ENCODE measurements at regions not wholly inside any gene's neighbourhood (a gene's known extent, or its start where the extent isn't known, plus 50 kb on each side); places are given as distances from the start of the nearest gene placed in this dataset.

DNA sequence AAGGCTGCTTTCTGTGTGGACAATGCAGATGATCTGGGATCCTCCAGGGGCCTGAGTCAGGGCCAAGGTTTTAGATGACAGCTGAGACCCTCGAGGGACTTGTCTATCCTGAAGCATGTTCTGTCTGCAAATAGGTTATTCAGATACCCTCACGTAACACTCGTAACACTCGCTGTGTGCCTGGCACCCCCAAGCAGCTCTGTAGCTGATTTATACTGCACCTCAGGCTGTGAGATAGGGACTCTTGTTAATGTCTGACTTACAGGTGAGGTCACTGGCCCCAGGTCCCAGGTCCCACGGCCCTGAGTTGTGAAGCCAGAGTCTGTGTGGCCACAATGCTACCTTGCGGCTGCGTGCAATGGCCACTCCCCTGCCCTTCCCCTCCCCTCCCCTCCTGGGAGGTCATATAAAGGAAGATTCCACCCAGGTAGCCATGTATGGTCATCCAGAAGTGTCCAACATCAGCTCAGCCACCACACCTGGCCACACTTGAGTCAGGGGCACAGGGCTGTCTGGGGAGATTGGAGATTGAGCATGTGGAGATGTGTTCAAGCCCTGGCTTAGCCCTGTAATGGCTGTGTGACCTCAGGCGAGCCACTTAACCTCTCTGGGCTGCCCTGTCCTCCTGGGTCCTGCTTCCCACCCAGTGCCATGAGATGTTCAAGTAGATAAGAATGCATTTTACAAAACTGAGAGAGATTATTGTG lies 687.7 kb downstream of the MATN1 start:
- DNase-seq (ENCODE audit: extremely low read depth, low read depth), result no peak

DNA sequence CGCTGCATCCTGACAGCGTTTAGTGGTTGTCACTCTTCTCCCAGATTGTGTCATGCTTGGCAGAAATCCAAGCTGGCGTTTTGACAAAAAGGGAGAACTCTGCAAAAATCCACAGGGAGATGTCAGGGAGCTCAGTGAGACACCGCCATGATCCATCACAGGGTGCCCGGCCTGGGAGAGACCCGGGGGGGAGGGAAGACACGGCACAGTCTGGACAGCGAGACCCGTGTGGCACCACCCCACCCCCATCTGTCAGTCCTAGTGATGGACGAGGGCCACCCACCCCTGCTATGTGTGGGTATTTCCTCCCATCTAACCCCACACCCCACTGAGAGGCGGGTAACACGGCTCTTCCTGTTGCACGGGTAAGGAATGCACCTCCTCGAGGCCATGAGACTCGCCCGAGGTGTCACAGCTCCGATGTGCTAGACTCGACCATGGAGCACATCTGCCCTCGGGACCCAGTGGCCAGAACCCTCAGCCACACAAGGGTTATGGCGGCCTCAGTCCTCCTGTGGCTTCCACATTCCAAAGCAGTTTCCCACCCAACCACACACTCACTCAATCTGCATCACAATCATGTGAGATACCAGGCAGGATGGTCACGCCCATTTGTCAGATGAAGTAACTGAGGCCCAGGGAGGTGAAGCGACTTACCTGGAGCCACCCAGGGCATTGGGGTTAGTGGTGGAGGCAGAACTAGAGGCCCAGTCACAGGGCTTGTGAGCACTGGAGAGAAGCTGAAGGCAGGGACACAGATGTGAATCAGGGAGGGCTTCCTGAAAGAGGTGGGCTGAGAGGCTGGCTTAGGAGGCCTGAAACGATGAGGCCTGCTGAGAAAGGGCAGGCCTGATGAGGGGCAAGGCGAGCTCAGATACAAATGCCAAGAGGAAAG lies 688.5 kb downstream of the MATN1 start:
- no peak for DNase-seq (ENCODE audit: extremely low read depth, low read depth)

DNA sequence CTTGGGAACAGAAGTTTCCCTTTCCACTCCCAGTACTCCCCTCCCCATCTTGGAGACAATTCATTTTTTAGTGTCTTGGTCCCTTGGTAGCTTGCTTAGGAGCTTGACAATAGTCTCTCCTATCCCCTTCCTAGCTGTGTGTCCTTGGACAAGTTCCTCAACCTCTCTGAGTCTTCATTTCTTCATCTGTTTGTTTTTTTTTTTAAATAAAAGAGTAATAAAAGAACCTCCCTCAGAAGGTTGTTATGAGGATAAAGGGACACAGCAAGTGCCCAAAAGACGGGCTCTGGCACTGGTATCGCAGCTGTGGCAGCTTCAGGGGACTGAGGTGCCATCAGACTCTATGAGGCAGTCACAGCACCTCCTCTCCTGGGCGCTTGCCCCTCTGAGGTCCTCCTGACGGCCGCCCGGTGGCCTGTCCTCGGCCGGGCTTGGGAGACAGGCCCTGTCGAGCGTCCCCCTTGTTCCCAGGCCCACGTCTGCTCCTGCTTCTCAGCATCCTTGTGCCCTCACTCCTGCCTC lies 689.2 kb downstream of the MATN1 start:
- DNase-seq (ENCODE audit: extremely low read depth, low read depth), result no peak

DNA sequence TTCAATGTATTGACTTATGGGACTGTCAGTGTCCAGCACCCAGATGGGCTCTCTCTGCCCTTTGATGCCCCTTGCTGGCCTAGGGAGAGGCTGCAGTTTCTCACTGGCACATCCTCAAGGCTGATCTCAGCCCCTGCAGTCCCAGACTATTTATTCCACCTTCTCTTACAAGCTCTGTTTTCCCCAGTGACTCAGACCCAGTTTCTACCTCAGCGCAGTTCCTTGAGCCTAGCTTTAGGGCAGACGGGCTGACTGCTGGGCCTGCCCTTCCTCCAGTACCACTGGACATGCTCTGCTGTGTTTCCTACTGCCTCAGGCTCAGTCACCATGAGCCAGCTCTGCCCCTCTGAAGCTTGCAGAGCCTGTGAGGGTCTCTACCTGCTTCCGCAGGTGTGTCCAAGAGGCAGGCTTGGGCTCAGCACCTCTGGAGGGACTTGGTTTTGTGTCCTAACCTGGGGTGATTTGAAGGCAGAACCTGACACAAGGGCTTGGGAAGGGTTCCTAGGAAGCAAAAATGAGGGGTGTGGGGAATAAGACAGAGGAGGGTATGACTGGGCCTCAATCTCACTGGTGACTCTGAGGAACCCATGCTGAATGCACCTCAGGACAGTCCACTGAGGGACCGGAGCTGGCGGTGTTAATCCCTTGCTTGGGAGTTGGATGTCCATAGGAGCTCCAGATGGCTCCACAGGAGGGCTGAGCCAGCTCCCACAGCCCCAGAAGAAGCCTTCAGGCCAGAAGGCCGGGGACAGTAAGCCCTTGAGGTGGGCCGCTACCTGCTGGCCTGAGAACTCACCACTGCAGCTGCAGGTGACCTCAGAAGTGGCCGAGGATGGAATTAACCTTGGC lies 689.9 kb downstream of the MATN1 start:
- DNase-seq (ENCODE audit: extremely low read depth, low read depth), result no peak

DNA sequence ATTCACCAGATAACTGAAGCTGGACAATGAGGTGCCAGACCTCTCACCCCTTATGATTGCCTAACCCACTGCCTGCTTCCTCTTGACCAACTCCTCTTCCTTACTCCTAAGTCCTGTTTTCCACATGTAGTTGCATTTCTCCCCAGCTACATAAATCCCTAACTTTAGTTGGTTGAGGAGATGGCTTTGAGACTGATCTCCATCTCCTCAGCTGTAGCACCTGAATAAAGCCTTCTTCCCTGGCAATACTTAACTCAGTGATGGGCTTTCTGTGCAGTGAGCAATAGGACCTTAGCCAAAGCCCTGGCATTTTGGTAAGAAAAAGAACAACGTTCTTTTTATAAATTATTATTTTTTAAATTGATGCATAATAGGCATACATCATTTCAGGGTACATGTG lies 691.1 kb downstream of the MATN1 start:
- DNase-seq (ENCODE audit: extremely low read depth, low read depth), result no peak

DNA sequence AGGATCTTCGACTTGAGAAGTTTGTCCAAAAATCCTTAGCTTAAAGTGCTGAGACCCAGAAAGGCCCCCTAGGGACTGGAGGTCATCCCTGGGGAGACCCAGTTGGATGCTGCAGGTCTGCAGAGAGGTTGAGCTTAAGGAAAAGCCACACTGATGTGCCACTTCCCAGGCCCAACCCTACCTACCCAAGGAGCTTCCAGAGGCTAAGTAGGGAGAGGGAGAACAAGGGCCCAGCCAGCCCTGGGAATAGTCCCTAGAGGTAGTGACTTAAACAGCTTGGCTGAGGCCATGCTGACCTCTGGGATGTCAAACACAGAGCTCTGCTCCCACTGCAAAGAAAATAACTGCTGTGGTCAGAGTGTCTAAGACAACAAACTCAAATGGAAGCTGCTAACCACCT lies 693.7 kb downstream of the MATN1 start:
- no peak for DNase-seq (ENCODE audit: extremely low read depth, low read depth)

DNA sequence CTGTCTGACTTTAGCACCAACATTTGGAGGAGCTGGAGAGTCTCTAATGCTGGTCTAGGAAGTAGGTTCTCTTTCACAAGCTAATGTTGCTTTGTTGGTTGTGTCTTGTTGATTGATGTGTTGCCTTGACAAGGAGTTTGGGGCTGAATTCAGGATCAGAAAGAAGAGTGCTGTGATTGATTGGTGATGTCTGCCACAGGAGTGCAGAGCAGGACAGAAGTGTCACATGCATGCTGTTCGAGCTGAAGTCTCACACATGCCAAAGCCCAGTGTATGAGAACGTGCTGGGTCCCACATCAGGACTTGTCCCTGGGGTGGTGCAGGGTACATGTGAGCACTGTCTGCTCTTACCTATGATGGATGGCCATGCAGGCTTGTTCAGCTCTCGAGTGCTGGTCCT lies 694.4 kb downstream of the MATN1 start:
- DNase-seq (ENCODE audit: extremely low read depth, low read depth), result no peak

DNA sequence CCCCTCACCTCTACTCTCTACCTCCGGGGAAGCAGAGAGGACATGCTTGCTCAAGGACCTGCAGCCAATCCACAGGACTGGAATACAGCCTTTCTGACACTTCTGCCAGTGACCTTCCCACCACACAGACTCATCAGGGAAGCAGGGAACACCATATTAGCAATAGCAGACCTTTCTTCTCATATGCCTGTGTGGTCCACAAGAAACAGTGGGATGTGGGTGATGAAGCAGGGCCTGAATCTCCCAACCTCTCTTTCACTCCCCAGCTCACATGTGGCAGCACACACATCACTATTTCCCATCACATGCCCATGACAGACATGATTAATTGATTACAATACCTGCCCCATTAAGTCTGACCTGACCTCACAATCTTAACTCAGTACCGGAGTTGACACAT lies 695.1 kb downstream of the MATN1 start:
- DNase-seq (ENCODE audit: extremely low read depth, low read depth), result no peak

DNA sequence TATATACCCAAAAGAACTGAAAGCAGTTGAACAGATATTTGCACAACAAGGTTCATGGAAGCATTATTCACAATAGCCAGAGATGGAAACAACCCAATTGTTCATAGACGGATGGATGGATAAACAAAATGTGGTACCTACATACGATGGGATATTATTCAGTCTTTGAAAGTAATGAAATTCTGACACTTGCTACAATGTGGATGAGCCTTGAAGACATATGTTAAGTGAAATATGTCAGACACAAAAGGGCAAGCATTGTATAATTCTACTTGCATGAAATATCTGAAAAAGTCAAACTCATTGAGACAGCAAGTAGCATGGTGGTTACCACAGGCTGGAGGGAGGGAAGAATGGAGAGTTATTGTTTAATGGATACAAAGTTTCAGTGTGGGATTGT lies 696.1 kb downstream of the MATN1 start:
- DNase-seq (ENCODE audit: extremely low read depth, low read depth), result no peak

DNA sequence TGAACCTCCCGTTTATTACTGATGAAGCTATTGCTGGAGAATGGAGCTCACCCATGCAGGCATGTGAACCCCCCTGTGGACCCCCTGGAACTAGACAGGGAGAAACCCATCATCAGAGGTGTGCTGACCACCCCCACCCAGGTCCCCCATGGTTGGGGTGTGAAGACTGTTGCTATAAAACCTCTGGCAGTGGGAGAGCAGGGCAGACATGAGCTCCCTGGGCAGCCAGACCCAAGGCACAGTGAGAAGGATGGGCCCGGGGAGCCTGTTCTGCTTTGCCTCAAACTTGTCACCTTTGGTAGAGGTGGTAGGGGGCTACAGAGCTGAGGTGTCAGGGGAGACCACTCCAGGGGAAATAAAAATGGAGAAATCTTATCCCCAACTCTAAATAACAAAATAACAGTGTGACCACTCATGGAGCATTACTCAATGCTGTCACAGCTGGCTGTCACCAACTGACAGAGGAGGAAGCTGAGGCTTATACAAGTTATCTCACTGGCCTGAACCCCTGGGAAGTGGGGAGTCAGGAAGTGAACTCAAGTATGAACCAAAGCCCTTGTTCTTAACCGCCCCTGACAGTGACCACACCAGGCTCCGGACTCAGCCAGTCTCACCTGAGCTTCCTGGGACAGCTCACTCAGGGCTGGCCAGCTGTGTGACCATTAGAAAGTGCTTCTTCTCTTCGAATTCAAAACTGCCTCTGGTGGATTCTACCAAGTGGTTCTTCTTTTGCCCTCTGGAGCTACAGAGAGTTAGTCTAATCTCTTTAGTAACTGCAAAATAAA lies 698.8 kb downstream of the MATN1 start:
- no peak for DNase-seq (ENCODE audit: extremely low read depth, low read depth)

DNA sequence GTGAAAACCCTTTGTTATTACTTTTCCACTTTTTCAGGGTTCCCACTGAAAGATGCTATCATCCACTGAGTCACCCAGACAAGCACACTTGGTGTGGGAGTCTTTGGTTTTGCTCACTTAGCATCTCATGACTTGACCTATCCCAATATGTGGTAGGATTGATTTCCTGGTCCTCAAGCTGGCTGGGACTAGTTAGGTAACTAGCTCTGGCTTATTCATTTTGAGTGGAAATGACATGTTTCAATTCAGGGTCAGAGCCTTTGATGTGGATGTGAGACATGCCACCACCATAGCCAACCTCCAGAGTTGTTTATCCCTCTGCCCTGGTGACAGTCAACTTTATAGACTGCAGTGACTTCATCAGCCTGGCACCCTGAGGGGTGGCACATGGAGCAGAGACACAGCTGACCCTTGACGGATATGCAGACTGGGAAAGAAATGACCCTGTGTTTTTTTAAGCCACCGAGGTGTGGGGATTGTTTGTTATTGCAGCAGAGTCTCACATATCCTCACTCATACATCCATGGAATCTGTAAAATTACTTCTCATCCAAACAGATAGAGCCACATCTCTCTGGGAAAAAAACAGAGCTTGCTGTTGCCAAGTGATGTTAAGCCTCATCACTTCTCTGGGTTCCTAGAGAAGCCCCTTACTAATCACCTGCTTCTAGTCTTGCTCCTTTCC lies 699.9 kb downstream of the MATN1 start:
- no peak for DNase-seq (ENCODE audit: extremely low read depth, low read depth)

DNA sequence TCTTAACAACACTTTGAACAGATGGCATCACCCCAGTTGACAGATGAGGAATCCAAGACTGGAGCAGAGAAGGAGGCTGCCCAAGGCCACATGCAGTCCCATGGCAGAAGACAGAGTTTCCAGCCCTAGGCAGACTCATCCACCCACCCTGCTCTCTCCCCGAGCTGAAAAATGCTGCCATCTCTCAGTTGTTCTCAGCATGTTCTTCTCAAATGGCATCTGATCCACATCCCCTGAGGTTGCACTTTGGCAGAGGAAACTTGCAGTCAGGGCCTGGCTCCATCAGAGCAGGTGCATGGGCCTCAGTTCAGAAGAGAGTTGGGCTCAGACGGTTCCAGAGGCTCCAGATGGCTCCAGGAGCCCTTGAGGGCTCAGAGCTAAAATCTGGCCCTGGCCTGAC lies 709.4 kb downstream of the MATN1 start:
- DNase-seq (ENCODE audit: extremely low read depth, low read depth), result no peak

DNA sequence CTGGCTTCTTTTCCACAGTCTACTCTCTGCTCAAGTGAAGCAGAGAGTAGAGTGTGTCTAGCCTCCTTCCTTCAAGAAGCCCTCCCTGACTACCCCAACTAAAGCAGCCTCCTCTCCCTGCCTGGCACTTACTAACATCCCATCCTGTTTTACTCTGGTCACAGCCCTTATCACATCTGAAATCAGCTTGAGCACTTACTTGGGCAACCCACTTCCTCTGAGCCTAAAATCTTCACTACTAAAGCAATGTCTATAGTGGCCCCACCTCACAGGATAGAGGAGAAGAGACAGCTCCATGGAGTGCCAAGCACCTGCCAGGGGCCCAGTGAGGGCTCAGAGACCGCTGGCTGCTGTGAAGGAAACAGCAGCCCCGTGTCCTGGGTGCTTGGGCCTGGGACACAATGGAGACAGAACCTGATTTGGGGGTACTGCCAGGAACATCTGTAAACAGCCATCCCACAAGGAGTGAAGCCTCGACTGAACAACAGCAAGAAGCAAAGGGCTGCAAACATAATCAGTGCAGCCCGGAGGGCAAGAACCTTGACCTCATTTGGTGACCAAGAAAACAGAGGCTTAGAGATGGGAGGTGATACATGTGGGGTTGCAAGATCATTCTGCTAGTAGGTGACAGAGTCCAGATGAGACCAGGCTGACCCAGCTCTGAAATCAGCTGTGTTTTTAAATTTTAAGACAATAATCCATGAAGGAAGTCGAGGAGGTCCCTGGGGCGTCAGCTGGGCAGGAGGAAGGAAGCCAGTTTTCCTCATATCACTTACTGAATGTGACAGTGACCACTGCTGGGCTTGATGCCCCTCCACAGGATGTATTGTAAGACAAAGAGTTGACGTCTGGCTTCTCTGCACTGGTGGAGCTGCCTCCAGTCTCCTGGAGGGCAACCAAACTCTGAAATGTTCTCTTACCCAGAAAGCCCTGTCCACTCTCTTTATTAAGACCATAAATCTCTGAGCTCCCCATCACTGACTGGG lies 710.6 kb downstream of the MATN1 start:
- no peak for DNase-seq (ENCODE audit: extremely low read depth, low read depth)

DNA sequence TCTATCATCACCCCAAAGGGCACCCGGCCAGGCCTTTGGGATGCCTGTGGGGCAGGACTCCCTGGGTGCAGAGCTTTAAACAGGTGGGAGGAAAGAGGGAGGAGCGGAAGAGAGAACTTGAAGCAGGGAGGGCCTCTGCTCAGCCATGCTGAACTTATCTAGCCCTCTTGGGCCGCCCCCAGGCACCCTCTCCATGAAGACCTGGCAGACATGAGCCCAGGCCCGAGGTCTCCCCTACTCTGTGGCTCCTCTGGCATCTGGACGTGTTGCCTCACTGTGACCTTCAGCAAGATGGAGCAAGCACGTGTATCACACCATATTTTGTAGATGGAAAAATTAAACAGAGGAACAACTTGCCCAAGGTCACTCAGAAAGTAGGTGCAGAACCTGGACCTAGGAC lies 711.4 kb downstream of the MATN1 start:
- no peak for DNase-seq (ENCODE audit: extremely low read depth, low read depth)

DNA sequence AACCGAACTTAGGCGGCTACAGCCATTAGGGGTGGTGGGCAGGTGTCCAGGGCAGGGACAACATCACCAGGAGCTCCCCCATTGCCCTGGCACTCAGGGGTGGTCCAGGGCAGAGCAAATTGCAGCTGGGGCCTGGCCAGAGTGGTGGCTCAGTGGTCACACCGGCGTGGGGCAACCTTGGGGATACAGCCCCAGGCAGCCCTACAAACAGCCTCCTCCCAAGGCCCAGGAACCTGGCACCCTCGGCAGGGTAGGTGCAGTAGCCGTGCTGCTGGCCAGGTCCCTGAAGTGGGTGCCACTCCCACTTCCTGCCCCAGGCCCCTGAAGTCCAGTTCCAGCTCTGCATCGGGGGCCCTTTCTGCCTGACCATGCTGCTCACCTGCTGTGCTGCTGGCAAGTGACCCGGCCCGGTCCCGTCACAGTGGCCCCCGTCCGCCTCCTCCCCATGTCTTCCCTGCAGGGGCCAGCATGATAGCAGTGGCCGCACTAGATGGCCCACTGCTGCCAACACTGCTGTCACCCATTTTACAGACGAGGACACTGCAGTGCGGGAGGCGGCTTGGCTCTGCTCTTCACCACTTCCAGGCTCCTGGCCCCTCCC lies 712.8 kb downstream of the MATN1 start:
- no peak for DNase-seq (ENCODE audit: extremely low read depth, low read depth)

DNA sequence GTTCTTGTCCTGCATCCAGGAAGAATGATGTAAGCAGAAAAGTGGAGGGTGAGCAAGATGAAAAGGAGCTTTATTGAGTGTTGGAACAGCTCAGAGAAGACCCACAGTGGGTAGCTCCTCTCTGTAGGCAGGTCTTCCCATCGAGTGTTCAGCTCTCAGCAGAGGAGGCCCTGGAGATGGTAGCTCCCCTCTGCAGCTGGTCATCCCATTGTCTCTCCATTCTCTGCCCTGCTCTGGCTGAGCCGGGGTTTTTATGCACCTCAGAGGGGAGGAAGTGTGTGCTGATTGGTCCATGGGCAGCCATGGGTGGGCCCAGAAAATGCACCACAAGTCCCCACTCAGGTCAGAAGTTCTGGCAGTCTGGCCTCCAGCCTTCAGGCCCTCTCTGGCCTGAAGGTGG lies 713.7 kb downstream of the MATN1 start:
- no peak for DNase-seq (ENCODE audit: extremely low read depth, low read depth)

DNA sequence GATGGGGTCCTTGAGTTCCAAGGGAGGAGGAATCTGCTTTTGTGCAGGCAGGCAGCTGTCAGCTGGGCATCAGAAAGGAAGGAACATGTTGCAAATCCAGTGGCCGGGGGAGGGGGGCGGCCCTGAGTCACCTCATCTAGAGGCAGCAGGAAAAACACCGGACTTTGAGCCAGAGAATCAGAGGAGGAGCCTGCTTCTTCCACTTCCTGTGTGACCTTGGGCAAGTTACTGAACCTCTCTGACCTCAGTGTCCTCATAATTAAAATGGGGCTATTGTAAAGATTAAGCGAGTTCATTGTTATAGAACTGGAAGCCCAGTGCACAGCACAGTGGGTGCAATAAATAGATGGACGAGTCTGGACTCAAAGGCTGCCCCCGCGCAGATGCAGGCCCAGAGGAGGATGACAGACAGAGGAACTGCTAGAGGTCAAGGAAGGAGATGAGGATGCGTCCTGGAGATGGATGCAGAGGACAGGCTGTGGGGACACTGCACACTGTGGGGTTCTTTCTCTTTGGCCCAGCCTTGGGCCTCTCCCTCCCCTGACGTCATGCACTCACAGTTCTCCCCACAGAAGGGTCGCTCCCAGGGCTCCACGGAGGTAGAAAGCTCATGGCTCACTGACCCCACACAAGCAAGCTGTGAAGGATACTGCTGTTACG lies 714.3 kb downstream of the MATN1 start:
- DNase-seq (ENCODE audit: extremely low read depth, low read depth), result no peak

Measured in NCI-H460 (cell line).